ENCODE measurements at regions not wholly inside any gene's neighbourhood (a gene's known extent, or its start where the extent isn't known, plus 50 kb on each side); places are given as distances from the start of the nearest gene placed in this dataset.
"Not testable (repeated sequence)": the region's sequence is repeated elsewhere in the genome, so short reads cannot be mapped to it uniquely, and the experiment has no call there.

- no peak overlapping the region for H3K4me3 ChIP-seq (ENCODE audit: low read depth, low read length)
- DNase-seq (ENCODE audit: low read depth), result peak; percentile 48
- TF ChIP-seq CTCF (conservative IDR thresholded peaks at IDR 0.05; ENCODE audit: low read depth, low read length), result peak; percentile 28
Measured at GRCh38 chrX:76555816-76556215, 128.3 kb downstream of the MAGEE1 start.

- DNase-seq (ENCODE audit: low read depth); H3K4me3 ChIP-seq (ENCODE audit: low read depth, low read length): not testable (repeated sequence)
Measured at GRCh38 chrX:76564842-76565241, 137.3 kb downstream of the MAGEE1 start.

GRCh38 chrX:76605390-76605789 is 177.9 kb downstream of the MAGEE1 start:
- TF ChIP-seq CTCF (conservative IDR thresholded peaks at IDR 0.05; ENCODE audit: low read depth, low read length), result no peak
- no peak overlapping the region for H3K4me3 ChIP-seq (ENCODE audit: low read depth, low read length)
- no peak for DNase-seq (ENCODE audit: low read depth)

GRCh38 chrX:76617020-76617419 is 189.5 kb downstream of the MAGEE1 start:
- TF ChIP-seq CTCF (conservative IDR thresholded peaks at IDR 0.05; ENCODE audit: low read depth, low read length), result no peak
- no peak overlapping the region for H3K4me3 ChIP-seq (ENCODE audit: low read depth, low read length)
- DNase-seq (ENCODE audit: low read depth), result no peak

DNA sequence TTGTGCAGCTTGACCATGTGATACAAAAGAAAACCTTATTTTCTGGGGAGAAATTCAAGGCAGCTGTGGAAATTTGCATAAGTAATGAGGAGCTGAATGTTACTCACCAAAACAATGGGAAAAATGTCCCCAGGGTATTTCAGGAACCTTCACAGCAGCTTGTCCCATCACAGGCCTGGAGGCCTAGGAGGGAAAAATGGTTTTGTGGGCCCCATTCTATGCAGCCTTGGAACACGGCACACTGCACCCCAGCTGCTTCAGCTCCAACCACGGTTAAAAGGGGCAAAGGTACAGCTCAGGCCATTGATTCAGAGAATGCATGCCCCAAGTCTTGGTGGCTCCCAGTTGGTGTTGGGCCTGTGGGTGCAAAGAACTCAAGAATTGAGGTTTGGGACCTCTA is 216.1 kb downstream of the MAGEE1 start:
- H3K4me3 ChIP-seq (ENCODE audit: low read depth, low read length), result no peak overlapping the region
- DNase-seq (ENCODE audit: low read depth), result no peak
- TF ChIP-seq CTCF (conservative IDR thresholded peaks at IDR 0.05; ENCODE audit: low read depth, low read length), result no peak

GRCh38 chrX:76651369-76651768 is 223.9 kb downstream of the MAGEE1 start:
- not testable (repeated sequence) for H3K4me3 ChIP-seq (ENCODE audit: low read depth, low read length); DNase-seq (ENCODE audit: low read depth)

- no peak for DNase-seq (ENCODE audit: low read depth)
- H3K4me3 ChIP-seq (ENCODE audit: low read depth, low read length), result no peak overlapping the region
- TF ChIP-seq CTCF (conservative IDR thresholded peaks at IDR 0.05; ENCODE audit: low read depth, low read length), result no peak
Measured at GRCh38 chrX:76657499-76657898, 230.0 kb downstream of the MAGEE1 start.

All from choroid plexus epithelial cell (primary cell).